ENCODE measurements at regions not wholly inside any gene's neighbourhood (a gene's known extent, or its start where the extent isn't known, plus 50 kb on each side); places are given as distances from the start of the nearest gene placed in this dataset.

- Histone ChIP-seq H3K56ac (ENCODE audit: extremely low read depth, insufficient read depth, low read length) (no peak overlapping the region), H4K8ac (ENCODE audit: low read depth in 2 of 2, low read length in 2 of 2) (no peak overlapping the region), H3K27ac (ENCODE audit: insufficient read depth, low read length) (no peak overlapping the region), H2AK5ac (ENCODE audit: low read depth, low read length) (no peak overlapping the region), H2BK120ac (ENCODE audit: low read depth, low read length) (no peak overlapping the region), H3K4me3 (ENCODE audit: insufficient read depth, low read depth, low read length) (no peak overlapping the region), H4K91ac (ENCODE audit: insufficient read depth, low read depth, low read length) (no peak overlapping the region), H3K36me3 (ENCODE audit: control insufficient read depth, insufficient read depth, low read length) (no peaks in the 10 kb centered on the region), H3K4ac (ENCODE audit: low read depth, low read length) (no peak overlapping the region), H3K9ac (ENCODE audit: low read depth, low read length) (no peak overlapping the region), H2BK15ac (ENCODE audit: low read depth, low read length) (no peak overlapping the region), H3K27me3 (ENCODE audit: control insufficient read depth, insufficient read depth, low read length) (no peaks in the 10 kb centered on the region), H3K4me2 (ENCODE audit: low read depth, low read length) (no peak overlapping the region), H3K79me1 (ENCODE audit: low read depth in 1 of 2, low read length in 2 of 2) (no peaks in the 10 kb centered on the region), H2AFZ (replicated peaks; ENCODE audit: low read length, poor library complexity) (no peak overlapping the region), H3K18ac (ENCODE audit: low read depth, low read length) (no peak overlapping the region), H4K20me1 (ENCODE audit: insufficient read depth, low read length) (no peaks in the 10 kb centered on the region), H4K5ac (ENCODE audit: low read depth, low read length) (no peak overlapping the region), H3K9me3 (ENCODE audit: control insufficient read depth, insufficient read depth, low read length) (no peaks in the 10 kb centered on the region), H2BK5ac (ENCODE audit: low read depth, low read length, poor library complexity, severe bottlenecking) (no peak overlapping the region), H3K14ac (replicated peaks; ENCODE audit: low read depth, low read length) (no peak overlapping the region), H3K23ac (ENCODE audit: low read depth, low read length) (no peak overlapping the region), H2AK9ac (replicated peaks; ENCODE audit: low read depth, low read length, poor library complexity) (no peak overlapping the region), H3K4me1 (ENCODE audit: control insufficient read depth, insufficient read depth, low read length) (no peaks in the 10 kb centered on the region), H2BK20ac (ENCODE audit: low read depth, low read length) (no peak overlapping the region), H3K9me1 (ENCODE audit: insufficient read depth, low read length) (no peaks in the 10 kb centered on the region)
- WGBS, 2 experiments (ENCODE audit: extremely low coverage in 2 of 2, insufficient read length in 1 of 2) = no CpG with 5 or more reads among the region's 1 CpG
- DNase-seq (no peak), ATAC-seq (ENCODE audit: low read depth) (no peak)
- ChIA-PET CTCF (no interaction called here), POLR2A (ENCODE audit: unreplicated experiment) (no interaction called here)
- TF ChIP-seq CEBPB (IDR thresholded peaks at IDR 0.05; ENCODE audit: low read depth, low read length) (peak; percentile 12; the same call in 1 of the 2 replicates), RAD21 (IDR thresholded peaks at IDR 0.05; ENCODE audit: low read length) (no peak)
- intact Hi-C loops (cut with micrococcal nuclease) (no loop called here), dilution Hi-C loops (cut with HindIII; ENCODE audit: low sequenced_read_pairs, unreplicated experiment) (no loop called here), in situ Hi-C loops (cut with MboI; ENCODE audit: low sequenced_read_pairs) (no loop called here)
- no TSS peak for BruUV-seq (replicated peaks)
Observed at GRCh38 chr16:17029602-17030350, 441.0 kb downstream of the XYLT1 start.
